IMR-90 (cell line): ENCODE measurements at regions not wholly inside any gene's neighbourhood (a gene's known extent, or its start where the extent isn't known, plus 50 kb on each side); places are given as distances from the start of the nearest gene placed in this dataset.

Source experiments
- BHLHE40 ChIP-seq: fragments of 150-350 bp; IDR thresholded peaks from 2 replicates; pipeline ENCODE4 v1.6.1; 2016; ENCODE audit warnings: mild to moderate bottlenecking, low read depth, low read length
- POLR2A ChIP-seq: IDR thresholded peaks from 2 replicates; pipeline ENCODE4 v1.6.1; 2012; ENCODE audit warnings: mild to moderate bottlenecking, low read depth, low read length
- TF ChIP-seq, protein P1 (sequence below): conservative IDR thresholded peaks from 2 replicates; pipeline ENCODE4 v1.5.1; 2012; ENCODE audit warnings: mild to moderate bottlenecking, low read depth, low read length, improper control_type of control experiment

GRCh38 chr20:50389438-50389807 lies 120.8 kb upstream of the PTPN1 start:
- TF ChIP-seq, protein P1, sequence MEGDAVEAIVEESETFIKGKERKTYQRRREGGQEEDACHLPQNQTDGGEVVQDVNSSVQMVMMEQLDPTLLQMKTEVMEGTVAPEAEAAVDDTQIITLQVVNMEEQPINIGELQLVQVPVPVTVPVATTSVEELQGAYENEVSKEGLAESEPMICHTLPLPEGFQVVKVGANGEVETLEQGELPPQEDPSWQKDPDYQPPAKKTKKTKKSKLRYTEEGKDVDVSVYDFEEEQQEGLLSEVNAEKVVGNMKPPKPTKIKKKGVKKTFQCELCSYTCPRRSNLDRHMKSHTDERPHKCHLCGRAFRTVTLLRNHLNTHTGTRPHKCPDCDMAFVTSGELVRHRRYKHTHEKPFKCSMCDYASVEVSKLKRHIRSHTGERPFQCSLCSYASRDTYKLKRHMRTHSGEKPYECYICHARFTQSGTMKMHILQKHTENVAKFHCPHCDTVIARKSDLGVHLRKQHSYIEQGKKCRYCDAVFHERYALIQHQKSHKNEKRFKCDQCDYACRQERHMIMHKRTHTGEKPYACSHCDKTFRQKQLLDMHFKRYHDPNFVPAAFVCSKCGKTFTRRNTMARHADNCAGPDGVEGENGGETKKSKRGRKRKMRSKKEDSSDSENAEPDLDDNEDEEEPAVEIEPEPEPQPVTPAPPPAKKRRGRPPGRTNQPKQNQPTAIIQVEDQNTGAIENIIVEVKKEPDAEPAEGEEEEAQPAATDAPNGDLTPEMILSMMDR, result no peak
- TF ChIP-seq BHLHE40, result no peak
- TF ChIP-seq POLR2A, result no peak
